ENCODE measurements at regions not wholly inside any gene's neighbourhood (a gene's known extent, or its start where the extent isn't known, plus 50 kb on each side); places are given as distances from the start of the nearest gene placed in this dataset.

DNA sequence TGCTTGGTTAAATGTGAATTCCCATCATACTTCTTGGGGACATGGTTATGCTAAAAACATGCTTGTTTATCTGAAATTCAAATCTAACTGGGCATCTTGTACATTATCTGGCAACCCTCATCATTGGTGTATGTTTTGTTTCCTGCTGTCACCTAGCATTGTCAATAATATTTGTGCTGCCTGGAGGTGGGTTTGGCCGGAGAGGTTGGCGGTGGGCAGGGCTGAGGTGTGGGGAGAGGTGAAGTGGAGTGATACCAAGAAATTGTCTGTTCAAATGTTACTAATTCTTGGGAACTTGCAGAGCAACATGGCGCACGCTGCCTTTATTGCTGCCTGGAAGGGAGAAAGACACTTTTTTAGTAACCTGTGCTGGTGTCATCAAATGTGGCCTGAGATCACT is 280.5 kb downstream of the VRK1 start:
- TF ChIP-seq POLR2AphosphoS5 (IDR thresholded peaks at IDR 0.05) (no peak), EP300 (IDR thresholded peaks at IDR 0.05) (no peak), CTCF (IDR thresholded peaks at IDR 0.05) (no peak), POLR2A (IDR thresholded peaks at IDR 0.05) (no peak)
- Histone ChIP-seq H3K9me3 (no peaks in the 10 kb centered on the region), H3K4me1 (no peaks in the 10 kb centered on the region), H3K27ac (no peak overlapping the region), H3K27me3 (no peaks in the 10 kb centered on the region), H3K36me3 (no peaks in the 10 kb centered on the region), H3K4me3 (no peak overlapping the region)
- DNase-seq (ENCODE audit: low spot score in 2 of 2), result no peak
- WGBS, result 77% methylated on average over 4 of the region's 4 CpGs

GRCh38 chr14:97080991-97081390 is 283.8 kb downstream of the VRK1 start:
- no peak overlapping the region for H3K4me3 ChIP-seq
- TF ChIP-seq POLR2AphosphoS5 (IDR thresholded peaks at IDR 0.05), result no peak
- no peak for TF ChIP-seq EP300 (IDR thresholded peaks at IDR 0.05)
- no peak for TF ChIP-seq CTCF (IDR thresholded peaks at IDR 0.05)
- no peak for TF ChIP-seq POLR2A (IDR thresholded peaks at IDR 0.05)

GRCh38 chr14:97095269-97095668 is 298.1 kb downstream of the VRK1 start:
- H3K4me3 ChIP-seq, result no peak overlapping the region

More at GRCh38 chr14:97080991-97081390, 283.8 kb downstream of the VRK1 start:
- H3K9me3 ChIP-seq, result no peaks in the 10 kb centered on the region
- no peaks in the 10 kb centered on the region for H3K27me3 ChIP-seq
- no peak overlapping the region for H3K27ac ChIP-seq
- 85% methylated on average over 2 of the region's 2 CpGs for whole genome bisulfite sequencing
- no peaks in the 10 kb centered on the region for H3K4me1 ChIP-seq
- DNase-seq (ENCODE audit: low spot score in 2 of 2), result no peak
- no peaks in the 10 kb centered on the region for H3K36me3 ChIP-seq

GRCh38 chr14:97097296-97097695 is 300.1 kb downstream of the VRK1 start:
- peak in 1 of 2 donors; percentile 2 for DNase-seq (ENCODE audit: low spot score in 2 of 2)
- TF ChIP-seq EP300 (IDR thresholded peaks at IDR 0.05), result no peak
- TF ChIP-seq POLR2AphosphoS5 (IDR thresholded peaks at IDR 0.05), result no peak
- no peaks in the 10 kb centered on the region for H3K4me1 ChIP-seq
- H3K9me3 ChIP-seq, result no peaks in the 10 kb centered on the region
- H3K4me3 ChIP-seq, result no peak overlapping the region
- no peak overlapping the region for H3K27ac ChIP-seq
- H3K36me3 ChIP-seq, result no peaks in the 10 kb centered on the region
- H3K27me3 ChIP-seq, result peaks cover 8% of the 10 kb centered on the region
- WGBS, result 47% methylated on average over 3 of the region's 3 CpGs

More at GRCh38 chr14:97095269-97095668, 298.1 kb downstream of the VRK1 start:
- Histone ChIP-seq H3K4me1 (no peaks in the 10 kb centered on the region), H3K36me3 (no peaks in the 10 kb centered on the region), H3K9me3 (no peaks in the 10 kb centered on the region), H3K27ac (no peak overlapping the region), H3K27me3 (peaks cover 8% of the 10 kb centered on the region)
- no peak for TF ChIP-seq POLR2A (IDR thresholded peaks at IDR 0.05)
- no peak for TF ChIP-seq POLR2AphosphoS5 (IDR thresholded peaks at IDR 0.05)
- no peak for TF ChIP-seq EP300 (IDR thresholded peaks at IDR 0.05)
- no peak for TF ChIP-seq CTCF (IDR thresholded peaks at IDR 0.05)
- 59% methylated on average over 5 of the region's 5 CpGs for WGBS
- DNase-seq (ENCODE audit: low spot score in 2 of 2), result no peak

- no peak overlapping the region for H3K4me3 ChIP-seq
These were observed 303.1 kb downstream of the VRK1 start for GRCh38 chr14:97100306-97100705.

More at GRCh38 chr14:97100306-97100705, 303.1 kb downstream of the VRK1 start:
- TF ChIP-seq POLR2AphosphoS5 (IDR thresholded peaks at IDR 0.05) (no peak), EP300 (IDR thresholded peaks at IDR 0.05) (no peak), POLR2A (IDR thresholded peaks at IDR 0.05) (no peak), CTCF (IDR thresholded peaks at IDR 0.05) (no peak)
- Histone ChIP-seq H3K27me3 (peaks cover 5% of the 10 kb centered on the region), H3K4me1 (no peaks in the 10 kb centered on the region), H3K27ac (no peak overlapping the region), H3K36me3 (no peaks in the 10 kb centered on the region), H3K9me3 (no peaks in the 10 kb centered on the region)
- WGBS, result 89% methylated on average over 2 of the region's 2 CpGs
- DNase-seq (ENCODE audit: low spot score in 2 of 2), result no peak

Data from suprapubic skin (tissue), 4 donors.